Type B pancreatic cell (in vitro differentiated cells): ENCODE measurements at regions not wholly inside any gene's neighbourhood (a gene's known extent, or its start where the extent isn't known, plus 50 kb on each side); places are given as distances from the start of the nearest gene placed in this dataset.

Source experiments
- DNase-seq: peaks from one replicate; pipeline ENCODE4 v3.0.0; 2021; ENCODE audit warnings: mixed read lengths; ENCODE audit not compliant: unreplicated experiment; ENCODE audit errors: extremely low spot score
- H3K27ac Mint-ChIP-seq: 2 replicates; pipeline ENCODE4 v1.8.0; 2021; ENCODE audit warnings: mild to moderate bottlenecking, mixed read lengths
- H3K27me3 Mint-ChIP-seq: 2 replicates; pipeline ENCODE4 v1.8.0; 2021; ENCODE audit warnings: mixed read lengths
- H3K36me3 Mint-ChIP-seq: 2 replicates; pipeline ENCODE4 v1.8.0; 2021; ENCODE audit warnings: mixed read lengths
- H3K4me1 Mint-ChIP-seq: one replicate; pipeline ENCODE4 v1.8.0; 2021; ENCODE audit warnings: mixed read lengths; ENCODE audit not compliant: unreplicated experiment
- H3K4me3 Mint-ChIP-seq: 2 replicates; pipeline ENCODE4 v1.8.0; 2021; ENCODE audit warnings: mild to moderate bottlenecking, mixed read lengths
- H3K9me3 Mint-ChIP-seq: 2 replicates; pipeline ENCODE4 v1.8.0; 2021; ENCODE audit warnings: mixed read lengths
- TF ChIP-seq, protein P1 (sequence below): fragments of 200-600 bp; sonication (generic); conservative IDR thresholded peaks from 2 replicates; pipeline ENCODE4 v1.5.0; 2021; ENCODE audit warnings: antibody characterized with exemption, mild to moderate bottlenecking

DNA sequence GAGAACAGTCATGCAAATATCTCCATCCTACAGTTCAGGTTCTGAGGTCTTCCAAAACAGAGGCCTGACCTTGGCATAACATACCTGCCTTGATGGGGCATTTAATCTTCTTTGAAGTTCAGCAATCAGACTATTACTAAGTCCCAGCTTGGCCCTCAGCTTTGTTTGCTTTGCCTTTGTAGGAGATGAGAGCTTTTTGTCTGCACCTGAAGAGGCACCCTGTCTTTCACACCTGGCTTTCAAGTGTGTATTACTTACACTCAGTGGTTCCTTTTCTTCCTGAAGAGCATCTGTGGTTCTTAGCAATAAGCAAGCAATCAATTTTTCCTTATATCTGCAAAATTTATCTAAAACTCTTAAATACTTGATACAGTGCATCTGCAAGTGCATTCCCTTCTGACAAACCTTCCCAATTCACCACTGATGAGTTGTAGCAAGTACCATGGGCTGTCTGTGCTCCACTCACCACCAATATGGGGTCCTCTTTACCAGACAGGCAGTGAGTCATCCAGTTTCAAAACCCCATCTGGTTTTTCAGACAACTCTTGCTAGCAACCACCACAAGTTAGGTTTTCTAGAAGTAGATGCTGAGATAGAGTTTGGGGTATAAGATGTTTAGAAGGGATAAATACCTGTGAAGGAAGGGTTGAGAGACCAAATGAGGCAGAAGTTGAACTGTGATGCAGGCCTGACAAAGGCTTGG, 100.2 kb downstream of the HINT1 start:
- Mint-ChIP-seq H3K4me3 (no peak overlapping the region), H3K36me3 (no peaks in the 10 kb centered on the region), H3K4me1 (no peaks in the 10 kb centered on the region), H3K27me3 (no peaks in the 10 kb centered on the region), H3K9me3 (peaks cover 10% of the 10 kb centered on the region), H3K27ac (no peak overlapping the region)
- no peak for DNase-seq
- TF ChIP-seq, protein P1, sequence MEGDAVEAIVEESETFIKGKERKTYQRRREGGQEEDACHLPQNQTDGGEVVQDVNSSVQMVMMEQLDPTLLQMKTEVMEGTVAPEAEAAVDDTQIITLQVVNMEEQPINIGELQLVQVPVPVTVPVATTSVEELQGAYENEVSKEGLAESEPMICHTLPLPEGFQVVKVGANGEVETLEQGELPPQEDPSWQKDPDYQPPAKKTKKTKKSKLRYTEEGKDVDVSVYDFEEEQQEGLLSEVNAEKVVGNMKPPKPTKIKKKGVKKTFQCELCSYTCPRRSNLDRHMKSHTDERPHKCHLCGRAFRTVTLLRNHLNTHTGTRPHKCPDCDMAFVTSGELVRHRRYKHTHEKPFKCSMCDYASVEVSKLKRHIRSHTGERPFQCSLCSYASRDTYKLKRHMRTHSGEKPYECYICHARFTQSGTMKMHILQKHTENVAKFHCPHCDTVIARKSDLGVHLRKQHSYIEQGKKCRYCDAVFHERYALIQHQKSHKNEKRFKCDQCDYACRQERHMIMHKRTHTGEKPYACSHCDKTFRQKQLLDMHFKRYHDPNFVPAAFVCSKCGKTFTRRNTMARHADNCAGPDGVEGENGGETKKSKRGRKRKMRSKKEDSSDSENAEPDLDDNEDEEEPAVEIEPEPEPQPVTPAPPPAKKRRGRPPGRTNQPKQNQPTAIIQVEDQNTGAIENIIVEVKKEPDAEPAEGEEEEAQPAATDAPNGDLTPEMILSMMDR: no peak

DNA sequence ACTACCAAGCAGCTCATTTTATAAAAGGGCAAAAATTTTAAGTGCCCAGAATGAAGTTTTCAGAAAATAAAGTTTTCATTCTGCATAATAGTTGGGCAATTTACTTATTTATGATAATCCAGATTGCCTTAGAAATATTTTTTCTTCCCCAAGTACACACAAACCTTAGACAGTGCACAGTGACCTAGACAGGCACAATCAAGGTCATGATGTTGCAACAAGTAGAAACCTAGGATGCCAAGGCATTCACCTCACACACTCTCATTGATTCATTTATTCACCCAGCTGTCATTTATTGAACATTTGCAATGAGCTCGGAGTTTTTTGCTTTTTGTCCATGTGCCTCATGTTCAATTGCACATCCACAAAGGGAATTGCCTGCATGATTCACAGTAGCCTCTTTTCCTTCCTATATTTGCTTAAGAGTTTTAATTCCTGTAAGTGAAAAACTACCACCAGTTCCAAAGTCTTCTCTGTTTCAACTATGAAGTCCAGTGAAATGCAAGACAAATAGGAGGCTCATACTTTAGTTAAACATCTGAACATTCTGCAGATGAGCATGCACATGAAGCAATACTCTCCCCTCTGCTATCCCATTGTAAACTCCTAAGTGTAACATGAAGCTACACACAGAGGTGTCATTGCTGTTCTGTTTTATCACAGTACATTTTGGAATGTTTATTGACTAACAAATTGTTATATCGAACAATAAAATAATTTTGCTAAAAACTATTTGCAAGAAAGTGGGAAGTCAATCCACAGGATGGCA, 122.9 kb downstream of the HINT1 start:
- H3K4me3 Mint-ChIP-seq: no peak overlapping the region
- H3K9me3 Mint-ChIP-seq: no peaks in the 10 kb centered on the region
- no peaks in the 10 kb centered on the region for H3K4me1 Mint-ChIP-seq
- no peaks in the 10 kb centered on the region for H3K36me3 Mint-ChIP-seq
- TF ChIP-seq, protein P1: no peak
- no peaks in the 10 kb centered on the region for H3K27me3 Mint-ChIP-seq
- no peak for DNase-seq
- H3K27ac Mint-ChIP-seq: no peak overlapping the region

DNA sequence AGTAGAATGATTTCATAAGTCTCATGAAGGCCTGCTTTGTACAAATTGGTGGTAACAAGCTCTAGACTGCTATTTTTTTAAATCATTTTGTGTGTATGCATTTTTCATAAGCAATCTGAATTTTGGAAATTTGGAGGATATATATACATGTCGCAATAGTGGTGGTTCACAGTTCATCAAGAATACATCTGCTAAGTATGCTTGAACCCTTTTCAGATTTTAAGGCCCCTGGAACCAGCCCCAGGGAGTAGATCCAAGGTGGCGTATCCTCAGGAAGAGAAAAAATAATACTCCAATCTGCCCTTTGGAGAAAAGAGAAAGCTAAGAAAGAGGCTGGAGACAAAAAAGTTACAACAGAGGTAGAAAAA, 141.6 kb downstream of the HINT1 start:
- H3K27me3 Mint-ChIP-seq: no peaks in the 10 kb centered on the region
- no peaks in the 10 kb centered on the region for H3K36me3 Mint-ChIP-seq
- TF ChIP-seq, protein P1: no peak
- H3K4me1 Mint-ChIP-seq: no peaks in the 10 kb centered on the region
- H3K27ac Mint-ChIP-seq: no peak overlapping the region
- no peaks in the 10 kb centered on the region for H3K9me3 Mint-ChIP-seq
- H3K4me3 Mint-ChIP-seq: no peak overlapping the region
- no peak for DNase-seq

DNA sequence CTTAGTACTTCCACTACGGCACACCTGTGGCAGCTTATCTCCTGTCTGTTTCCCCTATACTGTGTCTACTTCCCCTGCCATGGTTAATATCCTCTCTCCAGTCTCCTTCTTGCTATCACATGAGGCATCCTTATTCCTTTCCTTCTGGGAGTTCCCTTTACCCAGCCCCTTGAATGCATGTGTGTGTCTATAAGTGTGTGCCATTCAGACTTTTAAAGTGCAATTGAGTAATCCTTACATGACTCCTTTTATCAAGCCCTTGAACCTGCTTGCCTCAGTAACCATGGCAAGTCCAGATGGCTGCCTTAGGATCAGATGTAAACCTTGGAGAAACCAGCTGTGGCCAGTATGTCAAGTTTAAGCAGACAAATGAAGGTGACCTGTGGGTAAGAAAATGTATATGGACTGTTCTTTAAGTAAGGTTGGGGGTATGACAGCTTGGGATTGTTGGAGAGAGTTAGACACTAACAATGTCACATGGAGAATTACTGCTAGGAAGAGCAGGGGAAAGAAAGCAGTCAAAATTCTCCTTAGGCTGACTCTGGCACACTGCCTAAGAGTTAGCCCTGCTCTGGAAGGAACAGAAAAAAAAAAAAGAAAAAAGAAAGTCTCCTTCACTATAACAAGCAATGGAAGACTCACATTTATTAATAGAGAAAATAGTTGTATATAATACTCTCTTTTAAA, 142.1 kb downstream of the HINT1 start:
- no peaks in the 10 kb centered on the region for H3K4me1 Mint-ChIP-seq
- H3K4me3 Mint-ChIP-seq: no peak overlapping the region
- DNase-seq: no peak
- H3K9me3 Mint-ChIP-seq: no peaks in the 10 kb centered on the region
- no peaks in the 10 kb centered on the region for H3K27me3 Mint-ChIP-seq
- H3K36me3 Mint-ChIP-seq: no peaks in the 10 kb centered on the region
- TF ChIP-seq, protein P1: no peak
- H3K27ac Mint-ChIP-seq: no peak overlapping the region

DNA sequence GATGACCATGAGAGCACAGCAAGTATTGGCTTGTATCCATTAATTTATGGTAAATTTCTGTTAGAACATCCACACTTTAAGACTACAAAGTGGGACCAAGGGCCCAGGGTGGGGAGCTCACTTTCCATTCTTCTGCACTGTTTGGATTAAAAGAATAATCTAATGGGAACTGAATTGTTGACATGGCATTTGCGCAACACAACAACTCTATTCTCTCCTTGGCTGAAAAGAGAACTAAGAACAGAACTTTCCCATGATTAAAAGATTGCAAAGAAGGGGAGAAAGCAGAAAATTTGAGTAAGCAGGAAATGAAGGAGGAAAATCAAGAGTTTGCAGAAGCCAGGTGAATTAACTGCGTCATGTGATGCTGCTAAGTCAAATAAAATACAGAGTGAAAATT, 143.4 kb downstream of the HINT1 start:
- DNase-seq: no peak
- H3K4me3 Mint-ChIP-seq: no peak overlapping the region
- H3K9me3 Mint-ChIP-seq: no peaks in the 10 kb centered on the region
- no peak overlapping the region for H3K27ac Mint-ChIP-seq
- no peaks in the 10 kb centered on the region for H3K4me1 Mint-ChIP-seq
- TF ChIP-seq, protein P1: no peak
- no peaks in the 10 kb centered on the region for H3K27me3 Mint-ChIP-seq
- no peaks in the 10 kb centered on the region for H3K36me3 Mint-ChIP-seq
